VCaP (cell line): ENCODE measurements at regions not wholly inside any gene's neighbourhood (a gene's known extent, or its start where the extent isn't known, plus 50 kb on each side); places are given as distances from the start of the nearest gene placed in this dataset.

Experiments
- H3K27ac ChIP-seq: fragments of 450-650 bp; 2 replicates; pipeline ENCODE4 v1.5.1; 2017
- CTCF ChIP-seq: fragments of 450-650 bp; conservative IDR thresholded peaks from 2 replicates; pipeline ENCODE4 v1.5.1; 2017; ENCODE audit warnings: mild to moderate bottlenecking, moderate library complexity

GRCh38 chr2:234427081-234428061 lies 69.5 kb downstream of the ARL4C start:
- TF ChIP-seq CTCF = no peak
- no peak overlapping the region for H3K27ac ChIP-seq

GRCh38 chr2:234426616-234427015 lies 70.3 kb downstream of the ARL4C start:
- no peak overlapping the region for H3K27ac ChIP-seq
- TF ChIP-seq CTCF = no peak

- no peak overlapping the region for H3K27ac ChIP-seq
- no peak for TF ChIP-seq CTCF
These were observed 71.0 kb downstream of the ARL4C start for GRCh38 chr2:234425639-234426603.

- H3K27ac ChIP-seq = no peak overlapping the region
These were observed 73.0 kb downstream of the ARL4C start for GRCh38 chr2:234423884-234424283.

GRCh38 chr2:234422981-234423431 lies 73.9 kb downstream of the ARL4C start:
- no peak overlapping the region for H3K27ac ChIP-seq

More at GRCh38 chr2:234423884-234424283, 73.0 kb downstream of the ARL4C start:
- TF ChIP-seq CTCF = no peak

GRCh38 chr2:234422273-234422732 lies 74.6 kb downstream of the ARL4C start:
- no peak overlapping the region for H3K27ac ChIP-seq
- TF ChIP-seq CTCF = no peak

More at GRCh38 chr2:234422981-234423431, 73.9 kb downstream of the ARL4C start:
- TF ChIP-seq CTCF = no peak

- no peak for TF ChIP-seq CTCF
These were observed 76.5 kb downstream of the ARL4C start for GRCh38 chr2:234420408-234420807.

More at GRCh38 chr2:234420408-234420807, 76.5 kb downstream of the ARL4C start:
- H3K27ac ChIP-seq = no peak overlapping the region
